Activated naive CD4-positive, alpha-beta T cell treated with anti-CD3 and anti-CD28 coated beads, Interleukin-2, amount 50 U/mL, for 24 hours (primary cell): ENCODE measurements at regions not wholly inside any gene's neighbourhood (a gene's known extent, or its start where the extent isn't known, plus 50 kb on each side); places are given as distances from the start of the nearest gene placed in this dataset.

Experiments
- H3K27ac Mint-ChIP-seq: one replicate; pipeline ENCODE4 v1.8.0; 2021; ENCODE audit warnings: mild to moderate bottlenecking, mixed read lengths
- H3K27me3 Mint-ChIP-seq: one replicate; pipeline ENCODE4 v1.8.0; 2021; ENCODE audit warnings: mixed read lengths
- H3K36me3 Mint-ChIP-seq: one replicate; pipeline ENCODE4 v1.8.0; 2021; ENCODE audit warnings: mixed read lengths
- H3K4me1 Mint-ChIP-seq: one replicate; pipeline ENCODE4 v1.8.0; 2021; ENCODE audit warnings: mixed read lengths
- H3K4me3 Mint-ChIP-seq: one replicate; pipeline ENCODE4 v1.8.0; 2021; ENCODE audit warnings: mild to moderate bottlenecking, mixed read lengths
- H3K9me3 Mint-ChIP-seq: one replicate; pipeline ENCODE4 v1.8.0; 2021; ENCODE audit warnings: mixed read lengths

DNA sequence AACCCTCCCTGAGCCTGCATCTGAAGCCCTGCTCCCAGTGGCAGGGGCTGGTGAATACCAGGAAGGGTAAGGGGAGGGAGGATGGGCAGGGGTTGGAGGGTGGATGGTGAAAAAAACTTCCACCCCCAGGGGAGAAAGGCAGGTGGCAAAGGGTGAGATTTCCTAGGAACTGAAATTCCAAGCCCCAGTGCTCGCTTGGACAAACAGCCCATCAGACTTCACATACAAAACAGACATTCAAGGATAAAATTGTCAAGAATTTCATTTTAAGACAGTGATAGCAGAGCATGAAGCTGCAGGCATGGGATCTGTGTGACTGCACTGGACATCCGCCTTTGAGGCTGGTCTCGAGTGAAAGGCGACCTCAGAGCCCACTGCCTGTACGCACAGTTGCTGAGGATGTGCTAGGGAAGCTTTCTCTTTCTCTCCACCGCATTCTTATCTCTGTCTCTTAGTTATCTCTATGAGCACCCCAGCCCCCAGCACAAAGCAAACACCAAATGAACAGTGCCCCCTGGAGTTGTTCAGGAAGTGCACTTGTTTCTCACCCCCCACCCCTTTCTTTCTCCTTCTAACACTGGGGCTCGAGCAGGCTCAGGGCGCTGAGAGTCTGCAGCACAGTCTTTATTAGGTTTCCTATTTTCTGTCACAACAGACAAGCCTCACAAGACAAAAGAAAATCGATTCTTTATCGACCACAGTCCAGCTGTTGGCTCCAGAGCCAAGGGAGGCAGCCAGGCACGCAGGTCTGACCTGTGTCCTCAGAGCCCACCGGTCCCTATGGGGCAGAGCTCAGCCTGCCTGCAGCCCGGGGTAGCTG lies 237.3 kb upstream of the NCAM1 start:
- no peaks in the 10 kb centered on the region for H3K9me3 Mint-ChIP-seq
- H3K4me3 Mint-ChIP-seq, result no peak overlapping the region
- peaks cover 3% of the 10 kb centered on the region for H3K27me3 Mint-ChIP-seq
- H3K4me1 Mint-ChIP-seq, result no peaks in the 10 kb centered on the region
- no peak overlapping the region for H3K27ac Mint-ChIP-seq
- H3K36me3 Mint-ChIP-seq, result no peaks in the 10 kb centered on the region

- H3K27ac Mint-ChIP-seq, result no peak overlapping the region
- H3K27me3 Mint-ChIP-seq, result peaks cover 3% of the 10 kb centered on the region
- no peak overlapping the region for H3K4me3 Mint-ChIP-seq
- no peaks in the 10 kb centered on the region for H3K36me3 Mint-ChIP-seq
- H3K9me3 Mint-ChIP-seq, result no peaks in the 10 kb centered on the region
- no peaks in the 10 kb centered on the region for H3K4me1 Mint-ChIP-seq
Measured at GRCh38 chr11:112724496-112724790, 236.8 kb upstream of the NCAM1 start.

- Mint-ChIP-seq H3K4me1 (no peaks in the 10 kb centered on the region), H3K27me3 (peaks cover 3% of the 10 kb centered on the region), H3K4me3 (no peak overlapping the region), H3K36me3 (no peaks in the 10 kb centered on the region), H3K27ac (no peak overlapping the region), H3K9me3 (no peaks in the 10 kb centered on the region)
Measured at GRCh38 chr11:112725636-112726035, 235.6 kb upstream of the NCAM1 start.

- H3K27ac Mint-ChIP-seq, result no peak overlapping the region
- peaks cover 1% of the 10 kb centered on the region for H3K27me3 Mint-ChIP-seq
- no peaks in the 10 kb centered on the region for H3K9me3 Mint-ChIP-seq
Measured at GRCh38 chr11:112727341-112727841, 233.8 kb upstream of the NCAM1 start.

GRCh38 chr11:112728288-112728687 lies 232.9 kb upstream of the NCAM1 start:
- peaks cover 1% of the 10 kb centered on the region for H3K27me3 Mint-ChIP-seq
- no peaks in the 10 kb centered on the region for H3K4me1 Mint-ChIP-seq
- H3K9me3 Mint-ChIP-seq, result no peaks in the 10 kb centered on the region
- no peak overlapping the region for H3K4me3 Mint-ChIP-seq
- no peaks in the 10 kb centered on the region for H3K36me3 Mint-ChIP-seq
- no peak overlapping the region for H3K27ac Mint-ChIP-seq

More at GRCh38 chr11:112727341-112727841, 233.8 kb upstream of the NCAM1 start:
- Mint-ChIP-seq H3K36me3 (no peaks in the 10 kb centered on the region), H3K4me3 (no peak overlapping the region), H3K4me1 (no peaks in the 10 kb centered on the region)

DNA sequence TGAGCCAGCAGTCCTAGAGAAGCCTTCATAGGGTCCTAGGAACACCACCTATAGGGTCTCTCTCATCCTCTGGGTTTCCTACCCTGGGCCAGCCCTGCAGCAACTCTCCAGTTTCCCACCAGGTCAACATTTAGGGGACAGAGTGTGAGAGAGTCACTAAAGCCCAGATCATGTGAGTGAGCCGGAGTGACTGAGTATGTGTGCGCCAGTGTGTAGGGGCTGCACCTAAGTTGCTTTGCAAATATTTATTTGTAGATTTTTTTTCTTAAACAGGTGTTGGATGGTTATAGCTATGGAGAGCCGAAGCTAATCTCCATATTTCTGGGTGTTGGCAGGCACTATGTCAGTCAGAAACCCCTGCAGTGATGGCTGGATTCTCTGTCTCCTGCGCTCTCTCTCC lies 232.5 kb upstream of the NCAM1 start:
- no peaks in the 10 kb centered on the region for H3K9me3 Mint-ChIP-seq
- no peaks in the 10 kb centered on the region for H3K4me1 Mint-ChIP-seq
- no peaks in the 10 kb centered on the region for H3K36me3 Mint-ChIP-seq
- H3K27me3 Mint-ChIP-seq, result peaks cover 1% of the 10 kb centered on the region
- no peak overlapping the region for H3K27ac Mint-ChIP-seq
- H3K4me3 Mint-ChIP-seq, result no peak overlapping the region

DNA sequence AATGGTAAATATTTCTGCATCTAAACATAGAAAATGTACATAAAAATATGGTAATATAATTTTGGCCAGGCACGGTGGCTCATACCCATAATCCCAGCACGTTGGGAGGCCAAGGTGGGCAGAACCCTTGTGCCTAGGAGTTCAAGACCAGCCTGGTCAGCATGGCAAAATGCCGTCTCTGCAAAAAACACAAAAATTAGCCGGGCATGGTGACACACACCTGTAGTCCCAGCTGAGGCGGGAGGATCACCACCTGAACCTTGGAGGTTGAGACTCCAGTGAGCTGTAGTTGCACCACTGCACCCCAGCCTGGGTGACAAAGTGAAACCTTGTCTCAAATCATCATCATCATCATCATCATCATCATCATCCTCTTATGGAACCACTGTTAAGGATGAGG lies 230.6 kb upstream of the NCAM1 start:
- H3K4me3 Mint-ChIP-seq, result no peak overlapping the region
- H3K36me3 Mint-ChIP-seq, result no peaks in the 10 kb centered on the region
- H3K27ac Mint-ChIP-seq, result no peak overlapping the region
- H3K27me3 Mint-ChIP-seq, result peaks cover 2% of the 10 kb centered on the region
- H3K9me3 Mint-ChIP-seq, result no peaks in the 10 kb centered on the region
- no peaks in the 10 kb centered on the region for H3K4me1 Mint-ChIP-seq

DNA sequence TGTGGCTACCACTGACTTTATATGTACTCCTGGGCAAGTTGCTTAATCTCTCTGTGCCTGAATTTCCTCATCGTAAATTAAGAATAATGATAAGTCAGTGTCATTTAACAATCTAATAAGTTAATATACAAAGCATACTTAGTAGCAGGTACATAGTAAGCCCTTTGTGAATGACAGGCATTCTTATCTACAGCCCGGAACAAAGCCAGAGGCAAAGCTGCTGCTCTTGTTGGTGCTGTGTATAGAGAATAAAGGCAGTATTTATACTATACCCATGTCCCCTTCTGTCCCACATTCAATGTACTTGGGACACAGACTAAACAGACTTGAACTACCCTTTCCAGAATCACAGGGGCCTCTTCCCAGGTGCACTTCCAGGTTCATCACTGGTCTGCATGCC lies 229.7 kb upstream of the NCAM1 start:
- Mint-ChIP-seq H3K4me3 (no peak overlapping the region), H3K27me3 (peaks cover 4% of the 10 kb centered on the region), H3K27ac (no peak overlapping the region), H3K36me3 (no peaks in the 10 kb centered on the region), H3K9me3 (no peaks in the 10 kb centered on the region), H3K4me1 (no peaks in the 10 kb centered on the region)

DNA sequence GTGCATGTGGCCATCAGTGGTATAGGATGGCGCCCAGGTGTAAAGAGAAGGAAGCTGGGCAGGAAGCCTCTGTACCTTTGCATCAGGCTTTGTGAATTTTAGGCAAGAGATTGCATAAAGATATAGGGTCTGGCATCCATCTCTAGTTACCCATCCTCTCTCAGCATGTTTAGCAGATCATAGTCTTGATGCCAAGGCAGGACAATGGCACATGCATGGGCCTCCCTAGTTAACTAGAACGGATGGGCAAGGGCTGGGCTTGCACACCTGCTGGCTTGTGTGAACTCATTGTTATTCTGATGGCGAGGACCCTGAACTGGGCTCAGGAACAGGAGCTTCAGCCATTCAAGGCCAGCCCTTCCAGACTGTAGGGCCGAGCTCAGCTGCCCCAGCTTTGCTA lies 229.2 kb upstream of the NCAM1 start:
- no peaks in the 10 kb centered on the region for H3K9me3 Mint-ChIP-seq
- no peaks in the 10 kb centered on the region for H3K36me3 Mint-ChIP-seq
- no peak overlapping the region for H3K4me3 Mint-ChIP-seq
- peaks cover 4% of the 10 kb centered on the region for H3K27me3 Mint-ChIP-seq
- H3K4me1 Mint-ChIP-seq, result no peaks in the 10 kb centered on the region
- no peak overlapping the region for H3K27ac Mint-ChIP-seq

- peaks cover 8% of the 10 kb centered on the region for H3K27me3 Mint-ChIP-seq
- no peaks in the 10 kb centered on the region for H3K9me3 Mint-ChIP-seq
- no peak overlapping the region for H3K27ac Mint-ChIP-seq
- no peaks in the 10 kb centered on the region for H3K4me1 Mint-ChIP-seq
- H3K36me3 Mint-ChIP-seq, result no peaks in the 10 kb centered on the region
- H3K4me3 Mint-ChIP-seq, result no peak overlapping the region
Measured at GRCh38 chr11:112734207-112734606, 227.0 kb upstream of the NCAM1 start.

GRCh38 chr11:112735470-112735869 lies 225.8 kb upstream of the NCAM1 start:
- Mint-ChIP-seq H3K9me3 (no peaks in the 10 kb centered on the region), H3K36me3 (no peaks in the 10 kb centered on the region), H3K27me3 (peaks cover 8% of the 10 kb centered on the region), H3K4me3 (no peak overlapping the region), H3K4me1 (no peaks in the 10 kb centered on the region), H3K27ac (no peak overlapping the region)

DNA sequence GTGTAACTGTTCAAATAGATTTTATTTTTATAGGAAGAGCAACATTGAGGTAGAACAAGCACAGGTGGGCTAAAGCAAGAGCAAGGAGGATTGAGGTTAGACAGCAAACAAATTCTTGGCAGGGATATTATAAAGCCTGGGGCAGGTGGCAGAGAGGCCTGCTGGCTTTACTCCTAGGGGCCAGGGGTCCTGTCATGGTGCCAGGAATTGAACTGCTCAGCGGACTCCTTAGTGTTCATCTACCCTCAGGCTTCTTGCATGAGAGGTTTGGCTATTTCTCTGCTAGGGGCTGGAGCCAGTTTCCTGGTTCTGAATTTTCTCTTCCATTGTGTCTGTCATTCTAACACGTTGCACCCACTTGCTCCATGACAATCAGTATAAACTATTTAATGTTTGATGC lies 217.2 kb upstream of the NCAM1 start:
- no peaks in the 10 kb centered on the region for H3K36me3 Mint-ChIP-seq
- no peak overlapping the region for H3K27ac Mint-ChIP-seq
- no peak overlapping the region for H3K4me3 Mint-ChIP-seq
- peaks cover 5% of the 10 kb centered on the region for H3K9me3 Mint-ChIP-seq
- no peaks in the 10 kb centered on the region for H3K4me1 Mint-ChIP-seq
- H3K27me3 Mint-ChIP-seq, result peaks cover 20% of the 10 kb centered on the region

GRCh38 chr11:112745973-112746372 lies 215.2 kb upstream of the NCAM1 start:
- no peak overlapping the region for H3K4me3 Mint-ChIP-seq
- no peaks in the 10 kb centered on the region for H3K4me1 Mint-ChIP-seq
- no peaks in the 10 kb centered on the region for H3K36me3 Mint-ChIP-seq
- H3K9me3 Mint-ChIP-seq, result peaks cover 5% of the 10 kb centered on the region
- no peak overlapping the region for H3K27ac Mint-ChIP-seq
- peaks cover 20% of the 10 kb centered on the region for H3K27me3 Mint-ChIP-seq

- H3K27ac Mint-ChIP-seq, result no peak overlapping the region
- H3K9me3 Mint-ChIP-seq, result peaks cover 5% of the 10 kb centered on the region
Measured at GRCh38 chr11:112748252-112748651, 213.0 kb upstream of the NCAM1 start.

DNA sequence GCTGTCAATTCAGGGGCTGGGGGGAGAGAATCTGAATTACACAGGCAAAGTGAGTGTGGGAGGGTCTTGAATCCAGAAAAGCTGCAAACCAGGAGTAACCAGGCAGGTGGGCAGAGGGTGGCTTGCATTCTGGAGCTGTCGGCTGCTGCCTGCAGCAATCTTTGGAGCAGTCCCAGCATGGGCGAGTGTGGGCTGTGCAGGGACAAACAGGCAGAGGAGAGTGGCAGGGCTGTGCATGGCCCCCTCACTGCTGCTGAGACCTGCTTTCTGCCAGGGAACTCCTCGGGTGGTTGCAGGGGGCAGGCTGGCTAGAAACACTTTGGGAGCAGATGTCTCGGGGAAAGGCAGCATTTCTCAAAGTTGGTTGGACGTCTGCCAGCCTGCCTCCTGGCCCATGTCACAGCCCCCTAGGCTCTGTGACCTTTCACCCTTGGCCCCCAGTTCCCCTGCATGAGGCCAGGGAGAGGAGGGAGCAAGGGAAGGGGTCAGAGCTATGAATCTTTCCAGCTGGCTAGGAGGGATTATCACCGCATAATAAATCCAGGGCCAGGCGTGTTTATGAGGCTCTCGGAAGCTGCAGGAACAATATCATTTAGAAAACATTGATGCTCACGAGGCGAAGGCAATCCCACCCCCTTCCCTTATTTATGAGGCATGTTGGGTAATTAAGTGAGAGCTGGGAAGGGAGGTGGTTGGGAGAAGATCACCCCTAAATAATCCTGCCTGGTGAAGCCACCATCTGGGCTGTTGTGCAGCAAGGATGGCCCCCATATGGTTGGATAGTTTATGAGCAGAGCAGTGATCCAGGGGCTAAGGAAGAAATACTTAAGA lies 212.3 kb upstream of the NCAM1 start:
- H3K9me3 Mint-ChIP-seq, result peaks cover 5% of the 10 kb centered on the region

More at GRCh38 chr11:112748252-112748651, 213.0 kb upstream of the NCAM1 start:
- Mint-ChIP-seq H3K4me1 (no peaks in the 10 kb centered on the region), H3K27me3 (peaks cover 17% of the 10 kb centered on the region), H3K4me3 (no peak overlapping the region), H3K36me3 (no peaks in the 10 kb centered on the region)

GRCh38 chr11:112751329-112751728 lies 209.9 kb upstream of the NCAM1 start:
- no peaks in the 10 kb centered on the region for H3K9me3 Mint-ChIP-seq
- peaks cover 2% of the 10 kb centered on the region for H3K27me3 Mint-ChIP-seq
- no peak overlapping the region for H3K4me3 Mint-ChIP-seq
- no peaks in the 10 kb centered on the region for H3K4me1 Mint-ChIP-seq
- H3K27ac Mint-ChIP-seq, result no peak overlapping the region
- H3K36me3 Mint-ChIP-seq, result no peaks in the 10 kb centered on the region

More for the DNA sequence above, 212.3 kb upstream of the NCAM1 start:
- Mint-ChIP-seq H3K27ac (no peak overlapping the region), H3K27me3 (peaks cover 17% of the 10 kb centered on the region), H3K4me3 (no peak overlapping the region), H3K4me1 (no peaks in the 10 kb centered on the region), H3K36me3 (no peaks in the 10 kb centered on the region)
